HCT116 (cell line): ENCODE measurements at regions not wholly inside any gene's neighbourhood (a gene's known extent, or its start where the extent isn't known, plus 50 kb on each side); places are given as distances from the start of the nearest gene placed in this dataset.

Experiments used
- ATAC-seq: fragments of 200-7000 bp; cut with Tn5 transposase; 2 replicates; pipeline ENCODE4 v1.9.1; 2020; ENCODE audit warnings: mild to moderate bottlenecking, moderate library complexity
- BruUV-seq: library from RNA; stranded (reverse); fragments of 400-500 nt; replicated peaks from 2 replicates; lab custom pipeline; 2021; lab: Mats Ljungman, UMichigan
- CTCF ChIA-PET: fragments of 300-600 bp; sonication (Branson Sonifier 250); formaldehyde crosslinking; loops from one replicate; lab custom pipeline; 2021; ENCODE audit warnings: antibody characterized with exemption; lab: Charles Lee
- POLR2A ChIA-PET: fragments of 300-600, 350-600 bp; sonication (Branson Sonifier 250); formaldehyde crosslinking; loops from one replicate; lab custom pipeline; 2021; ENCODE audit warnings: antibody characterized with exemption; lab: Charles Lee
- RAD21 ChIA-PET, 2 experiments: fragments of 300-600 bp; sonication (Branson Sonifier 250); formaldehyde crosslinking; loops; one replicate each; lab custom pipeline; 2023; ENCODE audit warnings: low total read pairs in 2 of 2; ENCODE audit not compliant: uncharacterized antibody in 2 of 2, unreplicated experiment in 2 of 2, low non-redundant PET in 1 of 2; lab: Charles Lee
- DNase-seq: peaks from one replicate; pipeline ENCODE4 v3.0.0-alpha.2; 2010; ENCODE audit warnings: low read depth, low spot score
- H2AFZ ChIP-seq: fragments of 200-600 bp; shearing (Covaris generic), sonication (generic); 2 replicates; pipeline ENCODE4 v1.6.1; 2017; ENCODE audit warnings: low read depth, mixed run types, mixed read lengths, antibody characterized with exemption, low read length; ENCODE audit not compliant: poor library complexity, severe bottlenecking
- H3K27ac ChIP-seq: 2 replicates; pipeline ENCODE4 v1.5.1; 2012; ENCODE audit warnings: low read depth, low read length
- H3K27me3 ChIP-seq: fragments of 200-600 bp; sonication (generic); 2 replicates; pipeline ENCODE4 v1.6.1; 2016; ENCODE audit warnings: mixed run types, low read length, mixed read lengths; ENCODE audit not compliant: insufficient read depth
- H3K36me3 ChIP-seq, 2 experiments: fragments of 200-500 bp in 1 of 2; fragments of 200-600 bp in 1 of 2; sonication (Bioruptor generic) in 1 of 2; sonication (generic) in 1 of 2; 2 replicates each; pipeline versions ENCODE4 v1.5.1 to v1.6.1; 2014 to 2016; ENCODE audit warnings: low read length in 2 of 2, inconsistent platforms in 1 of 2, mixed read lengths in 1 of 2, mixed run types in 1 of 2; ENCODE audit not compliant: insufficient read depth in 2 of 2, control insufficient read depth in 1 of 2
- H3K4me1 ChIP-seq, 2 experiments: fragments of 200-600 bp in 1 of 2; sonication (generic) in 1 of 2; 2 replicates each; pipeline versions ENCODE4 v1.5.1 to v1.6.1; 2012 to 2017; ENCODE audit warnings: low read length in 2 of 2, inconsistent platforms in 1 of 2, mild to moderate bottlenecking in 1 of 2, mixed read lengths in 1 of 2, mixed run types in 1 of 2, moderate library complexity in 1 of 2; ENCODE audit not compliant: insufficient read depth in 2 of 2, control insufficient read depth in 1 of 2
- H3K4me2 ChIP-seq: fragments of 200-600 bp; sonication (generic); 2 replicates; pipeline ENCODE4 v1.6.1; 2017; ENCODE audit warnings: mixed run types, low read length, mixed read lengths
- H3K4me3 ChIP-seq, 2 experiments: fragments of 200-600 bp in 1 of 2; sonication (generic) in 1 of 2; replicated peaks in 1 of 2; 2 replicates each; pipeline ENCODE4 v1.5.1; 2011 to 2016; ENCODE audit warnings: low read length in 2 of 2, control low read depth in 1 of 2, low read depth in 1 of 2, mild to moderate bottlenecking in 1 of 2, mixed read lengths in 1 of 2, mixed run types in 1 of 2
- H3K79me2 ChIP-seq: fragments of 200-600 bp; sonication (generic); 2 replicates; pipeline ENCODE4 v1.6.1; 2017; ENCODE audit warnings: mild to moderate bottlenecking, mixed run types, low read length, moderate library complexity, mixed read lengths; ENCODE audit not compliant: insufficient read depth
- H3K9ac ChIP-seq: fragments of 200-600 bp; sonication (generic); 2 replicates; pipeline ENCODE4 v1.6.1; 2016; ENCODE audit warnings: low read length, mixed read lengths
- H3K9me2 ChIP-seq: fragments of 200-600 bp; sonication (generic), shearing (Covaris generic); 2 replicates; pipeline ENCODE4 v1.6.1; 2017; ENCODE audit warnings: mixed run types, mild to moderate bottlenecking, moderate library complexity; ENCODE audit not compliant: insufficient read depth
- H3K9me3 ChIP-seq, 2 experiments: fragments of 200-500 bp in 1 of 2; fragments of 200-600 bp in 1 of 2; sonication (Bioruptor generic) in 1 of 2; sonication (generic) in 1 of 2; 2 replicates each; pipeline ENCODE4 v1.6.1; 2014 to 2017; ENCODE audit warnings: low read length in 2 of 2, mixed read lengths in 2 of 2, inconsistent platforms in 1 of 2, low read depth in 1 of 2, mild to moderate bottlenecking in 1 of 2, mixed run types in 1 of 2, moderate library complexity in 1 of 2; ENCODE audit not compliant: control insufficient read depth in 1 of 2, insufficient read depth in 1 of 2
- H4K20me1 ChIP-seq: fragments of 200-600 bp; sonication (generic), shearing (Covaris generic); 2 replicates; pipeline ENCODE4 v1.6.1; 2017; ENCODE audit warnings: mixed run types, mild to moderate bottlenecking, moderate library complexity; ENCODE audit not compliant: insufficient read depth
- ATF3 ChIP-seq: IDR thresholded peaks from 2 replicates; pipeline ENCODE4 v1.6.1; 2012
- CBX3 ChIP-seq: IDR thresholded peaks from 2 replicates; pipeline ENCODE4 v1.6.1; 2012; ENCODE audit warnings: low read depth
- CEBPB ChIP-seq: IDR thresholded peaks from 2 replicates; pipeline ENCODE4 v1.6.1; 2012; ENCODE audit warnings: low read depth
- EGR1 ChIP-seq: IDR thresholded peaks from 2 replicates; pipeline ENCODE4 v1.6.1; 2012; ENCODE audit warnings: low read depth
- JUND ChIP-seq: IDR thresholded peaks from 2 replicates; pipeline ENCODE4 v1.6.1; 2012
- POLR2A ChIP-seq: IDR thresholded peaks from 2 replicates; pipeline ENCODE4 v1.7.0; 2011; ENCODE audit warnings: borderline replicate concordance; ENCODE audit not compliant: insufficient read depth, insufficient read length; ENCODE audit errors: extremely low read depth
- POLR2AphosphoS5 ChIP-seq: IDR thresholded peaks from 2 replicates; pipeline ENCODE4 v1.6.1; 2011; ENCODE audit warnings: mild to moderate bottlenecking, low read depth, low read length, moderate library complexity
- SP1 ChIP-seq: IDR thresholded peaks from 2 replicates; pipeline ENCODE4 v1.6.1; 2012; ENCODE audit warnings: low read depth
- YY1 ChIP-seq: IDR thresholded peaks from 2 replicates; pipeline ENCODE4 v1.6.1; 2011; ENCODE audit warnings: low read length, low read depth, moderate library complexity, mild to moderate bottlenecking; ENCODE audit not compliant: insufficient replicate concordance; ENCODE audit errors: extremely low read depth
- intact Hi-C: fragments of 100-400 bp; cut with micrococcal nuclease; formaldehyde crosslinking; loops from 2 replicates; pipeline ENCODE4 v1.10.0; 2022
- TF ChIP-seq, protein P1 (sequence below), 3 experiments: fragments of 200-600 bp in 1 of 3; sonication (generic) in 1 of 3; IDR thresholded peaks in 2 of 3; conservative IDR thresholded peaks in 1 of 3; 2 replicates each; pipeline ENCODE4 v1.5.1; 2012 to 2017; ENCODE audit warnings: low read depth in 2 of 3, low read length in 2 of 3, antibody characterized with exemption in 1 of 3, borderline replicate concordance in 1 of 3, control low read depth in 1 of 3, mild to moderate bottlenecking in 1 of 3, mixed read lengths in 1 of 3, mixed run types in 1 of 3, moderate library complexity in 1 of 3; ENCODE audit not compliant: insufficient read depth in 1 of 3
- TF ChIP-seq, protein P2 (sequence below): IDR thresholded peaks from 2 replicates; pipeline ENCODE4 v1.6.1; 2012
- TF ChIP-seq, protein P3 (sequence below): IDR thresholded peaks from 2 replicates; pipeline ENCODE4 v1.6.1; 2012; ENCODE audit warnings: low read depth

GRCh38 chr13:70959035-70959775 lies 851.0 kb upstream of the KLHL1 start (continued):
- TF ChIP-seq, protein P1, sequence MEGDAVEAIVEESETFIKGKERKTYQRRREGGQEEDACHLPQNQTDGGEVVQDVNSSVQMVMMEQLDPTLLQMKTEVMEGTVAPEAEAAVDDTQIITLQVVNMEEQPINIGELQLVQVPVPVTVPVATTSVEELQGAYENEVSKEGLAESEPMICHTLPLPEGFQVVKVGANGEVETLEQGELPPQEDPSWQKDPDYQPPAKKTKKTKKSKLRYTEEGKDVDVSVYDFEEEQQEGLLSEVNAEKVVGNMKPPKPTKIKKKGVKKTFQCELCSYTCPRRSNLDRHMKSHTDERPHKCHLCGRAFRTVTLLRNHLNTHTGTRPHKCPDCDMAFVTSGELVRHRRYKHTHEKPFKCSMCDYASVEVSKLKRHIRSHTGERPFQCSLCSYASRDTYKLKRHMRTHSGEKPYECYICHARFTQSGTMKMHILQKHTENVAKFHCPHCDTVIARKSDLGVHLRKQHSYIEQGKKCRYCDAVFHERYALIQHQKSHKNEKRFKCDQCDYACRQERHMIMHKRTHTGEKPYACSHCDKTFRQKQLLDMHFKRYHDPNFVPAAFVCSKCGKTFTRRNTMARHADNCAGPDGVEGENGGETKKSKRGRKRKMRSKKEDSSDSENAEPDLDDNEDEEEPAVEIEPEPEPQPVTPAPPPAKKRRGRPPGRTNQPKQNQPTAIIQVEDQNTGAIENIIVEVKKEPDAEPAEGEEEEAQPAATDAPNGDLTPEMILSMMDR (IDR thresholded peaks at IDR 0.05 in 2 of 3, conservative IDR thresholded peaks at IDR 0.05 in 1 of 3; ENCODE audit: borderline replicate concordance in 1 of 3, insufficient read depth in 1 of 3, low read depth in 2 of 3, low read length in 2 of 3) = no peak
- no peak for TF ChIP-seq YY1

- no peaks in the 10 kb centered on the region for H3K36me3 ChIP-seq
- H3K4me2 ChIP-seq = no peak overlapping the region
- CTCF ChIA-PET = no interaction called here
- no peaks in the 10 kb centered on the region for H4K20me1 ChIP-seq
- no TSS peak for BruUV-seq
- H2AFZ ChIP-seq = no peak overlapping the region
- TF ChIP-seq ATF3 = no peak
- no peak for TF ChIP-seq POLR2AphosphoS5
- no peak for TF ChIP-seq CEBPB
- no peak for TF ChIP-seq CBX3
- no peak for TF ChIP-seq EGR1
- TF ChIP-seq, protein P2, sequence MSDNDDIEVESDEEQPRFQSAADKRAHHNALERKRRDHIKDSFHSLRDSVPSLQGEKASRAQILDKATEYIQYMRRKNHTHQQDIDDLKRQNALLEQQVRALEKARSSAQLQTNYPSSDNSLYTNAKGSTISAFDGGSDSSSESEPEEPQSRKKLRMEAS = no peak
- TF ChIP-seq, protein P3, sequence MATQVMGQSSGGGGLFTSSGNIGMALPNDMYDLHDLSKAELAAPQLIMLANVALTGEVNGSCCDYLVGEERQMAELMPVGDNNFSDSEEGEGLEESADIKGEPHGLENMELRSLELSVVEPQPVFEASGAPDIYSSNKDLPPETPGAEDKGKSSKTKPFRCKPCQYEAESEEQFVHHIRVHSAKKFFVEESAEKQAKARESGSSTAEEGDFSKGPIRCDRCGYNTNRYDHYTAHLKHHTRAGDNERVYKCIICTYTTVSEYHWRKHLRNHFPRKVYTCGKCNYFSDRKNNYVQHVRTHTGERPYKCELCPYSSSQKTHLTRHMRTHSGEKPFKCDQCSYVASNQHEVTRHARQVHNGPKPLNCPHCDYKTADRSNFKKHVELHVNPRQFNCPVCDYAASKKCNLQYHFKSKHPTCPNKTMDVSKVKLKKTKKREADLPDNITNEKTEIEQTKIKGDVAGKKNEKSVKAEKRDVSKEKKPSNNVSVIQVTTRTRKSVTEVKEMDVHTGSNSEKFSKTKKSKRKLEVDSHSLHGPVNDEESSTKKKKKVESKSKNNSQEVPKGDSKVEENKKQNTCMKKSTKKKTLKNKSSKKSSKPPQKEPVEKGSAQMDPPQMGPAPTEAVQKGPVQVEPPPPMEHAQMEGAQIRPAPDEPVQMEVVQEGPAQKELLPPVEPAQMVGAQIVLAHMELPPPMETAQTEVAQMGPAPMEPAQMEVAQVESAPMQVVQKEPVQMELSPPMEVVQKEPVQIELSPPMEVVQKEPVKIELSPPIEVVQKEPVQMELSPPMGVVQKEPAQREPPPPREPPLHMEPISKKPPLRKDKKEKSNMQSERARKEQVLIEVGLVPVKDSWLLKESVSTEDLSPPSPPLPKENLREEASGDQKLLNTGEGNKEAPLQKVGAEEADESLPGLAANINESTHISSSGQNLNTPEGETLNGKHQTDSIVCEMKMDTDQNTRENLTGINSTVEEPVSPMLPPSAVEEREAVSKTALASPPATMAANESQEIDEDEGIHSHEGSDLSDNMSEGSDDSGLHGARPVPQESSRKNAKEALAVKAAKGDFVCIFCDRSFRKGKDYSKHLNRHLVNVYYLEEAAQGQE = no peak
- TF ChIP-seq SP1 = no peak
- TF ChIP-seq POLR2A = no peak
- no peak for TF ChIP-seq JUND
- RAD21 ChIA-PET = no interaction called here
- ATAC-seq (no peak), DNase-seq (no peak)
- POLR2A ChIA-PET = no interaction called here
- no peaks in the 10 kb centered on the region for H3K27me3 ChIP-seq
- H3K9ac ChIP-seq = no peak overlapping the region
- no peaks in the 10 kb centered on the region for H3K9me3 ChIP-seq
- H3K4me3 ChIP-seq = no peak overlapping the region
- no peaks in the 10 kb centered on the region for H3K4me1 ChIP-seq
- H3K27ac ChIP-seq = no peak overlapping the region
- H3K79me2 ChIP-seq = no peaks in the 10 kb centered on the region
- H3K9me2 ChIP-seq = no peaks in the 10 kb centered on the region
- intact Hi-C loops = no loop called here
These were observed 847.6 kb upstream of the KLHL1 start for GRCh38 chr13:70955887-70956286.
